HCT116 (cell line): ENCODE measurements at regions not wholly inside any gene's neighbourhood (a gene's known extent, or its start where the extent isn't known, plus 50 kb on each side); places are given as distances from the start of the nearest gene placed in this dataset.

Experiments
- ATAC-seq: fragments of 200-7000 bp; cut with Tn5 transposase; 2 replicates; pipeline ENCODE4 v1.9.1; 2020; ENCODE audit warnings: mild to moderate bottlenecking, moderate library complexity
- BruUV-seq: library from RNA; stranded (reverse); fragments of 400-500 nt; replicated peaks from 2 replicates; lab custom pipeline; 2021; lab: Mats Ljungman, UMichigan
- CTCF ChIA-PET: fragments of 300-600 bp; sonication (Branson Sonifier 250); formaldehyde crosslinking; loops from one replicate; lab custom pipeline; 2021; ENCODE audit warnings: antibody characterized with exemption; lab: Charles Lee
- POLR2A ChIA-PET: fragments of 300-600, 350-600 bp; sonication (Branson Sonifier 250); formaldehyde crosslinking; loops from one replicate; lab custom pipeline; 2021; ENCODE audit warnings: antibody characterized with exemption; lab: Charles Lee
- RAD21 ChIA-PET, 2 experiments: fragments of 300-600 bp; sonication (Branson Sonifier 250); formaldehyde crosslinking; loops; one replicate each; lab custom pipeline; 2023; ENCODE audit warnings: low total read pairs in 2 of 2; ENCODE audit not compliant: uncharacterized antibody in 2 of 2, unreplicated experiment in 2 of 2, low non-redundant PET in 1 of 2; lab: Charles Lee
- DNase-seq: peaks from one replicate; pipeline ENCODE4 v3.0.0-alpha.2; 2010; ENCODE audit warnings: low read depth, low spot score
- H2AFZ ChIP-seq: fragments of 200-600 bp; shearing (Covaris generic), sonication (generic); 2 replicates; pipeline ENCODE4 v1.6.1; 2017; ENCODE audit warnings: low read depth, mixed run types, mixed read lengths, antibody characterized with exemption, low read length; ENCODE audit not compliant: poor library complexity, severe bottlenecking
- H3K27ac ChIP-seq: 2 replicates; pipeline ENCODE4 v1.5.1; 2012; ENCODE audit warnings: low read depth, low read length
- H3K27me3 ChIP-seq: fragments of 200-600 bp; sonication (generic); 2 replicates; pipeline ENCODE4 v1.6.1; 2016; ENCODE audit warnings: mixed run types, low read length, mixed read lengths; ENCODE audit not compliant: insufficient read depth
- H3K36me3 ChIP-seq, 2 experiments: fragments of 200-500 bp in 1 of 2; fragments of 200-600 bp in 1 of 2; sonication (Bioruptor generic) in 1 of 2; sonication (generic) in 1 of 2; 2 replicates each; pipeline versions ENCODE4 v1.5.1 to v1.6.1; 2014 to 2016; ENCODE audit warnings: low read length in 2 of 2, inconsistent platforms in 1 of 2, mixed read lengths in 1 of 2, mixed run types in 1 of 2; ENCODE audit not compliant: insufficient read depth in 2 of 2, control insufficient read depth in 1 of 2
- H3K4me1 ChIP-seq, 2 experiments: fragments of 200-600 bp in 1 of 2; sonication (generic) in 1 of 2; 2 replicates each; pipeline versions ENCODE4 v1.5.1 to v1.6.1; 2012 to 2017; ENCODE audit warnings: low read length in 2 of 2, inconsistent platforms in 1 of 2, mild to moderate bottlenecking in 1 of 2, mixed read lengths in 1 of 2, mixed run types in 1 of 2, moderate library complexity in 1 of 2; ENCODE audit not compliant: insufficient read depth in 2 of 2, control insufficient read depth in 1 of 2
- H3K4me2 ChIP-seq: fragments of 200-600 bp; sonication (generic); 2 replicates; pipeline ENCODE4 v1.6.1; 2017; ENCODE audit warnings: mixed run types, low read length, mixed read lengths
- H3K4me3 ChIP-seq, 2 experiments: fragments of 200-600 bp in 1 of 2; sonication (generic) in 1 of 2; replicated peaks in 1 of 2; 2 replicates each; pipeline ENCODE4 v1.5.1; 2011 to 2016; ENCODE audit warnings: low read length in 2 of 2, control low read depth in 1 of 2, low read depth in 1 of 2, mild to moderate bottlenecking in 1 of 2, mixed read lengths in 1 of 2, mixed run types in 1 of 2
- H3K79me2 ChIP-seq: fragments of 200-600 bp; sonication (generic); 2 replicates; pipeline ENCODE4 v1.6.1; 2017; ENCODE audit warnings: mild to moderate bottlenecking, mixed run types, low read length, moderate library complexity, mixed read lengths; ENCODE audit not compliant: insufficient read depth
- H3K9ac ChIP-seq: fragments of 200-600 bp; sonication (generic); 2 replicates; pipeline ENCODE4 v1.6.1; 2016; ENCODE audit warnings: low read length, mixed read lengths
- H3K9me2 ChIP-seq: fragments of 200-600 bp; sonication (generic), shearing (Covaris generic); 2 replicates; pipeline ENCODE4 v1.6.1; 2017; ENCODE audit warnings: mixed run types, mild to moderate bottlenecking, moderate library complexity; ENCODE audit not compliant: insufficient read depth
- H3K9me3 ChIP-seq, 2 experiments: fragments of 200-500 bp in 1 of 2; fragments of 200-600 bp in 1 of 2; sonication (Bioruptor generic) in 1 of 2; sonication (generic) in 1 of 2; 2 replicates each; pipeline ENCODE4 v1.6.1; 2014 to 2017; ENCODE audit warnings: low read length in 2 of 2, mixed read lengths in 2 of 2, inconsistent platforms in 1 of 2, low read depth in 1 of 2, mild to moderate bottlenecking in 1 of 2, mixed run types in 1 of 2, moderate library complexity in 1 of 2; ENCODE audit not compliant: control insufficient read depth in 1 of 2, insufficient read depth in 1 of 2
- H4K20me1 ChIP-seq: fragments of 200-600 bp; sonication (generic), shearing (Covaris generic); 2 replicates; pipeline ENCODE4 v1.6.1; 2017; ENCODE audit warnings: mixed run types, mild to moderate bottlenecking, moderate library complexity; ENCODE audit not compliant: insufficient read depth
- ATF3 ChIP-seq: IDR thresholded peaks from 2 replicates; pipeline ENCODE4 v1.6.1; 2012
- CTCF ChIP-seq, 3 experiments: fragments of 200-600 bp in 1 of 3; sonication (generic) in 1 of 3; IDR thresholded peaks in 2 of 3; conservative IDR thresholded peaks in 1 of 3; 2 replicates each; pipeline ENCODE4 v1.5.1; 2012 to 2017; ENCODE audit warnings: low read depth in 2 of 3, low read length in 2 of 3, antibody characterized with exemption in 1 of 3, borderline replicate concordance in 1 of 3, control low read depth in 1 of 3, mild to moderate bottlenecking in 1 of 3, mixed read lengths in 1 of 3, mixed run types in 1 of 3, moderate library complexity in 1 of 3; ENCODE audit not compliant: insufficient read depth in 1 of 3
- EGR1 ChIP-seq: IDR thresholded peaks from 2 replicates; pipeline ENCODE4 v1.6.1; 2012; ENCODE audit warnings: low read depth
- EZH2 ChIP-seq: fragments of 200-600 bp; sonication (generic); IDR thresholded peaks from 2 replicates; pipeline ENCODE4 v1.6.1; 2017; ENCODE audit warnings: antibody characterized with exemption, mixed run types
- EZH2phosphoT487 ChIP-seq: fragments of 200-600 bp; IDR thresholded peaks from 2 replicates; pipeline ENCODE4 v1.6.1; 2018; ENCODE audit warnings: antibody characterized with exemption, borderline replicate concordance
- FOSL1 ChIP-seq: IDR thresholded peaks from 2 replicates; pipeline ENCODE4 v1.6.1; 2012; ENCODE audit warnings: low read depth
- JUND ChIP-seq: IDR thresholded peaks from 2 replicates; pipeline ENCODE4 v1.6.1; 2012
- MAX ChIP-seq: IDR thresholded peaks from 2 replicates; pipeline ENCODE4 v1.6.1; 2012
- POLR2AphosphoS5 ChIP-seq: IDR thresholded peaks from 2 replicates; pipeline ENCODE4 v1.6.1; 2011; ENCODE audit warnings: mild to moderate bottlenecking, low read depth, low read length, moderate library complexity
- RAD21 ChIP-seq: IDR thresholded peaks from 2 replicates; pipeline ENCODE4 v1.6.1; 2012; ENCODE audit warnings: low read depth, mild to moderate bottlenecking
- SIN3A ChIP-seq: IDR thresholded peaks from 2 replicates; pipeline ENCODE4 v1.6.1; 2012; ENCODE audit warnings: low read depth
- SP1 ChIP-seq: IDR thresholded peaks from 2 replicates; pipeline ENCODE4 v1.6.1; 2012; ENCODE audit warnings: low read depth
- SRF ChIP-seq: IDR thresholded peaks from 2 replicates; pipeline ENCODE4 v1.6.1; 2012; ENCODE audit warnings: low read depth
- TCF7L2 ChIP-seq: IDR thresholded peaks from 2 replicates; pipeline ENCODE4 v1.7.0; 2011; ENCODE audit warnings: borderline replicate concordance, inconsistent platforms; ENCODE audit not compliant: insufficient read depth, insufficient read length; ENCODE audit errors: extremely low read depth
- YY1 ChIP-seq: IDR thresholded peaks from 2 replicates; pipeline ENCODE4 v1.6.1; 2011; ENCODE audit warnings: low read length, low read depth, moderate library complexity, mild to moderate bottlenecking; ENCODE audit not compliant: insufficient replicate concordance; ENCODE audit errors: extremely low read depth
- ZBTB33 ChIP-seq: IDR thresholded peaks from 2 replicates; pipeline ENCODE4 v1.6.1; 2011; ENCODE audit warnings: mild to moderate bottlenecking, low read length, moderate library complexity; ENCODE audit not compliant: insufficient replicate concordance; ENCODE audit errors: extremely low read depth
- ZFX ChIP-seq: fragments of 450-650 bp; IDR thresholded peaks from 2 replicates; pipeline ENCODE4 v1.6.1; 2017
- ZNF274 ChIP-seq: fragments of 200-500 bp; sonication (Bioruptor generic); IDR thresholded peaks from 2 replicates; pipeline ENCODE4 v1.6.1; 2014; ENCODE audit warnings: mild to moderate bottlenecking, low read depth, low read length, inconsistent platforms
- intact Hi-C: fragments of 100-400 bp; cut with micrococcal nuclease; formaldehyde crosslinking; loops from 2 replicates; pipeline ENCODE4 v1.10.0; 2022

GRCh38 chr17:34456121-34456520, 93.1 kb upstream of the CCL1 start:
- POLR2A ChIA-PET: no interaction called here
- Histone ChIP-seq H3K9me2 (no peaks in the 10 kb centered on the region), H3K27ac (no peak overlapping the region), H3K36me3 (no peaks in the 10 kb centered on the region), H3K4me1 (no peaks in the 10 kb centered on the region), H4K20me1 (no peaks in the 10 kb centered on the region), H3K9ac (no peak overlapping the region), H3K9me3 (no peaks in the 10 kb centered on the region), H2AFZ (no peak overlapping the region), H3K4me3 (no peak overlapping the region), H3K79me2 (no peaks in the 10 kb centered on the region)
- no TSS peak for BruUV-seq
- TF ChIP-seq FOSL1 (no peak), MAX (no peak), CTCF (IDR thresholded peaks at IDR 0.05 in 2 of 3, conservative IDR thresholded peaks at IDR 0.05 in 1 of 3; ENCODE audit: borderline replicate concordance in 1 of 3, insufficient read depth in 1 of 3, low read depth in 2 of 3, low read length in 2 of 3) (no peak), JUND (no peak), EGR1 (no peak), ZNF274 (no peak), SP1 (no peak), RAD21 (no peak), SIN3A (no peak), TCF7L2 (no peak), ATF3 (no peak), SRF (no peak), ZFX (no peak), POLR2AphosphoS5 (no peak), EZH2phosphoT487 (no peak), ZBTB33 (no peak), EZH2 (no peak), YY1 (no peak)
- TF ChIP-seq, all 23 proteins: peak for 0
- ChIA-PET RAD21 (no interaction called here), CTCF (no interaction called here)
- no peak for DNase-seq
- ATAC-seq: no peak
- Histone ChIP-seq H3K27me3 (peaks cover 68% of the 10 kb centered on the region), H3K4me2 (no peak overlapping the region)
- intact Hi-C loops: no loop called here
